Esophagus squamous epithelium (tissue), 5 donors: ENCODE measurements at regions not wholly inside any gene's neighbourhood (a gene's known extent, or its start where the extent isn't known, plus 50 kb on each side); places are given as distances from the start of the nearest gene placed in this dataset.

Source experiments
- DNase-seq: peaks from one replicate; lab custom pipeline; 2025; lab: John Stamatoyannopoulos, UW
- H3K27ac ChIP-seq, 4 donors: fragments of 200-600 bp; sonication (generic); one replicate each; pipeline ENCODE4 v1.5.1; 2016 to 2019; ENCODE audit warnings: mild to moderate bottlenecking in 1 of 4
- H3K27me3 ChIP-seq, 4 donors: fragments of 200-600 bp; sonication (generic); 1 replicate in 3 of 4; 2 replicates in 1 of 4; pipeline versions ENCODE4 v1.5.1 to v1.6.0; 2017 to 2021; ENCODE audit warnings: antibody characterized with exemption in 1 of 4
- H3K36me3 ChIP-seq, 3 donors: fragments of 200-600 bp; sonication (generic); one replicate each; pipeline ENCODE4 v1.5.1; 2016 to 2019
- H3K4me1 ChIP-seq, 3 donors: fragments of 200-600 bp; sonication (generic); one replicate each; pipeline ENCODE4 v1.5.1; 2017 to 2019
- H3K4me3 ChIP-seq, 4 donors: fragments of 200-600 bp; sonication (generic); 1 replicate in 3 of 4; 2 replicates in 1 of 4; pipeline ENCODE4 v1.5.1; 2016 to 2019; ENCODE audit warnings: mild to moderate bottlenecking in 2 of 4, moderate library complexity in 1 of 4
- H3K9me3 ChIP-seq, 3 donors: fragments of 200-600 bp; sonication (generic); one replicate each; pipeline ENCODE4 v1.5.1; 2016 to 2019
- POLR2A ChIP-seq, 4 donors: fragments of 450-650 bp; IDR thresholded peaks; one replicate each; pipeline ENCODE4 v1.6.1; 2017; ENCODE audit warnings: antibody characterized with exemption in 4 of 4, mild to moderate bottlenecking in 4 of 4, moderate library complexity in 3 of 4
- WGBS, 2 donors: methylation state at CpG; one replicate each; pipeline ENCODE4 v1.1.5; 2018; 5-methylcytosine and 5-hydroxymethylcytosine counted together
- intact Hi-C: fragments of 100-400 bp; cut with DNase I; formaldehyde crosslinking; loops from one replicate; pipeline ENCODE4 v1.15.0; 2022
- TF ChIP-seq, protein P1 (sequence below), 6 experiments: fragments of 450-650 bp in 4 of 6; fragments of 200-600 bp in 2 of 6; sonication (generic) in 2 of 6; IDR thresholded peaks; one replicate each; pipeline ENCODE4 v1.5.1; 2016 to 2019; ENCODE audit warnings: antibody characterized with exemption in 6 of 6, mild to moderate bottlenecking in 4 of 6, moderate library complexity in 4 of 6
- donor health status: DM: yes; HTN: yes; CAD: no.

DNA sequence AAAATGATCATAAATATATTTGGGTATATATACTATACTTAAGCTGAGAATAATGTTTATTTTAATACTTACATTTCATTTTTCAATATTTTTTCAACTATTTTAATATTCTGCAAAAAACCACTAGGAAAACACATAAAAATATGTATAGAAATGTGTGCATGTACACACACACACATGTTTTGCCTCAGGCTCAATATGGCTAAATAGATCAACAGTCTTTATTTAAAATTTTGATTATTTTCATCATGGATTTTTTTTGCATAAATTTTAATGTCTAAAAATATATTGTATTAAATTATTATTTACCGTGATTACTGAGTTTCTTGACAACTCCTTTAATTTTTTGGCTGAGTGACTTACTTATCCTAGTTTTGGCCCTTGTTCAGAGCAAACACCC lies 846.5 kb downstream of the DHX35 start:
- no peak overlapping the region for H3K27ac ChIP-seq

GRCh38 chr20:39800548-39800947 lies 838.4 kb downstream of the DHX35 start:
- no peak for TF ChIP-seq POLR2A (IDR thresholded peaks at IDR 0.05)
- TF ChIP-seq, protein P1, sequence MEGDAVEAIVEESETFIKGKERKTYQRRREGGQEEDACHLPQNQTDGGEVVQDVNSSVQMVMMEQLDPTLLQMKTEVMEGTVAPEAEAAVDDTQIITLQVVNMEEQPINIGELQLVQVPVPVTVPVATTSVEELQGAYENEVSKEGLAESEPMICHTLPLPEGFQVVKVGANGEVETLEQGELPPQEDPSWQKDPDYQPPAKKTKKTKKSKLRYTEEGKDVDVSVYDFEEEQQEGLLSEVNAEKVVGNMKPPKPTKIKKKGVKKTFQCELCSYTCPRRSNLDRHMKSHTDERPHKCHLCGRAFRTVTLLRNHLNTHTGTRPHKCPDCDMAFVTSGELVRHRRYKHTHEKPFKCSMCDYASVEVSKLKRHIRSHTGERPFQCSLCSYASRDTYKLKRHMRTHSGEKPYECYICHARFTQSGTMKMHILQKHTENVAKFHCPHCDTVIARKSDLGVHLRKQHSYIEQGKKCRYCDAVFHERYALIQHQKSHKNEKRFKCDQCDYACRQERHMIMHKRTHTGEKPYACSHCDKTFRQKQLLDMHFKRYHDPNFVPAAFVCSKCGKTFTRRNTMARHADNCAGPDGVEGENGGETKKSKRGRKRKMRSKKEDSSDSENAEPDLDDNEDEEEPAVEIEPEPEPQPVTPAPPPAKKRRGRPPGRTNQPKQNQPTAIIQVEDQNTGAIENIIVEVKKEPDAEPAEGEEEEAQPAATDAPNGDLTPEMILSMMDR (IDR thresholded peaks at IDR 0.05), result no peak
- Histone ChIP-seq H3K27ac (peak overlapping the region in 3 of 4 donors; percentile 19 to 66 (median 54)), H3K4me1 (peaks cover 0 to 16% (median 8%) of the 10 kb centered on the region in 3 donors), H3K4me3 (no peak overlapping the region), H3K36me3 (no peaks in the 10 kb centered on the region), H3K9me3 (peaks cover 0 to 9% (median 0%) of the 10 kb centered on the region in 3 donors), H3K27me3 (no peaks in the 10 kb centered on the region)
- WGBS, 2 donors, result 0 to 4% methylated on average over 1 of the region's 1 CpG
- no peak for DNase-seq
- intact Hi-C loops, result no loop called here

More for the DNA sequence above, 846.5 kb downstream of the DHX35 start:
- intact Hi-C loops, result no loop called here
- DNase-seq, result no peak
- TF ChIP-seq, protein P1 (IDR thresholded peaks at IDR 0.05), result no peak
- no peak for TF ChIP-seq POLR2A (IDR thresholded peaks at IDR 0.05)
- Histone ChIP-seq H3K36me3 (no peaks in the 10 kb centered on the region), H3K4me3 (no peak overlapping the region), H3K9me3 (no peaks in the 10 kb centered on the region), H3K27me3 (no peaks in the 10 kb centered on the region), H3K4me1 (peaks cover 0 to 43% (median 17%) of the 10 kb centered on the region in 3 donors)
- WGBS, 2 donors, result 32 to 41% methylated on average over 1 of the region's 1 CpG

GRCh38 chr20:39800111-39800510 lies 838.0 kb downstream of the DHX35 start:
- peak overlapping the region in 3 of 4 donors; percentile 19 to 66 (median 54) for H3K27ac ChIP-seq
- no peak for TF ChIP-seq POLR2A (IDR thresholded peaks at IDR 0.05)
- TF ChIP-seq, protein P1 (IDR thresholded peaks at IDR 0.05), result no peak
- peaks cover 0 to 19% (median 8%) of the 10 kb centered on the region in 3 donors for H3K4me1 ChIP-seq
- no peaks in the 10 kb centered on the region for H3K27me3 ChIP-seq
- H3K4me3 ChIP-seq, result no peak overlapping the region
- H3K9me3 ChIP-seq, result peaks cover 0 to 9% (median 0%) of the 10 kb centered on the region in 3 donors
- H3K36me3 ChIP-seq, result no peaks in the 10 kb centered on the region
- intact Hi-C loops, result no loop called here
- WGBS, 2 donors, result 18 to 39% methylated on average over 2 of the region's 2 CpGs
- DNase-seq, result no peak

DNA sequence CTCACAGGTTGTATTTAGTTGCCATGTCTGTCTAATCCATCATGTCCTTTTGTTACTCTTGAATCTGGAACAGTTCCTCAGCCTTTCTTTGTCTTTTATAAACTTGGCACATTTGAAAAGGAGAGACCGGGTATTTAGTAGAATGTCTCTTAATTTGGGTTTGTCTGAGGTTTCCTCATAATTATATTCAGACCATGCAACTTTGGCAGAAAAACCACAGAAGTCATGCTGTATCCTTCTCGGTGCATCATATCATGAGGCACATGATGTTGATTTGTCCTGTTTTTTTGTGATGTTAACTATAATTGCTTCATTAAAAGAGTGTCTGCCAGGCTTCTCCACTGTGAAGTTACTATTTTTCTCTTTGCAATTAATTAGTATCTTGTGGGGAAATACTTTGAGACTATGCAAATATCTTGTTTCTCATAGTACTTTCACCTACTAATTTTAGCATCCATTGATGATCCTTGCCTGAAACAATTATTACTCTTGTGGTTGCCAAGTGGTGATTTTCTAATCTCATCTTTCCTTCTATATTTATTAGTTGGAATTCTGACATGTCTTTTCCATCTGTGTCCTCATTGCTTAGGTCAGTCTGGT lies 837.3 kb downstream of the DHX35 start:
- Histone ChIP-seq H3K4me1 (peaks cover 0 to 20% (median 8%) of the 10 kb centered on the region in 3 donors), H3K9me3 (peaks cover 0 to 9% (median 0%) of the 10 kb centered on the region in 3 donors), H3K36me3 (no peaks in the 10 kb centered on the region), H3K27me3 (no peaks in the 10 kb centered on the region), H3K27ac (peak overlapping the region in 2 of 4 donors; percentile 54 to 66), H3K4me3 (no peak overlapping the region)
- intact Hi-C loops, result no loop called here
- TF ChIP-seq POLR2A (IDR thresholded peaks at IDR 0.05), result no peak
- TF ChIP-seq, protein P1 (IDR thresholded peaks at IDR 0.05), result no peak
- 33 to 42% methylated on average over 2 of the region's 2 CpGs for WGBS, 2 donors
- no peak for DNase-seq

DNA sequence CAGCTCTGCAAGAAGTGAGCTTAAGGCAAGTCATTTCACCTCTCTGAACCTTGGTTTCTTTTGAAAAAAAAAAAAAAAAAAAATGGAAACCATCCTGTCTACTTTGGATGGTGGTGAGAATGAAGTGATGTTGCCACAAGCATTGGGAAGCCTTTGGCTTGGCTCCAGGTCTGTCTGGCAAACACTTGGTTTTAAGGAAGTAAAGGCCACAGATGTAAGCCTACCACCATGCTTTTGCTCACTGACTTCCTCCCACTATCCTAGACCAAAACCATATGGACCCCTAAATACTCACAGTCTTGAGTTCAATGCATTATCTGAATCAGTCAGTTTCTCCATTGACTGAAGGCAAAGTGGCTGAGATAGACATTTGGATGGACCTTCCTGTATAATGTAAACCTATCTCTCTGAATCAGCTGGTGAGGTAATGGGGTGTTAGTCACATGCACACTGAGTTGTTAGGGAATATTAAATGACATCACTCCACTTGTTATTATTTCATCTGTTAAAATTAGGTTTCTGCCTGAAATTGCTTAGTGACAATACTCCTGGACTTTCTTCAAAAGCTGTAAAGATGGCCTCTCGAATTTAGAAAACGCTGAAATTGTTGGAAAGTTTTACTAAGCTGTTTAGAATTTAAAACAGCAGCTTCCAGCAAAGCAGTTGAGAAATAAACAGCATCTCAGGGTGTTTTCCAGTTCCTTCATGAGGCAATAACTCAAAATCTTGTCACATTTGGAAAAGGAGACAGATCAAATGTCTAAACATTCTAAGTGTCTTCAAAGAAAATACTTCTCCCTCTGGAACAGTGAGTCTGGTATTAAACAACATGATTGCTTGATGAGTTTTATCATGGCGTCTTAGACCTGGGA lies 833.5 kb downstream of the DHX35 start:
- intact Hi-C loops, result no loop called here

More for the DNA sequence above, 833.5 kb downstream of the DHX35 start:
- H3K4me3 ChIP-seq, result no peak overlapping the region
- peaks cover 0 to 9% (median 0%) of the 10 kb centered on the region in 3 donors for H3K9me3 ChIP-seq
- no peaks in the 10 kb centered on the region for H3K36me3 ChIP-seq
- H3K27me3 ChIP-seq, result no peaks in the 10 kb centered on the region
- peaks cover 0 to 15% (median 5%) of the 10 kb centered on the region in 3 donors for H3K4me1 ChIP-seq
- 54 to 84% methylated on average over 3 of the region's 3 CpGs for WGBS, 2 donors
- TF ChIP-seq, protein P1 (IDR thresholded peaks at IDR 0.05), result no peak
- no peak for TF ChIP-seq POLR2A (IDR thresholded peaks at IDR 0.05)
- DNase-seq, result no peak
- H3K27ac ChIP-seq, result no peak overlapping the region
